HL-60 (cell line): ENCODE measurements at regions not wholly inside any gene's neighbourhood (a gene's known extent, or its start where the extent isn't known, plus 50 kb on each side); places are given as distances from the start of the nearest gene placed in this dataset.

Experiments used
- POLR2AphosphoS5 ChIP-seq: IDR thresholded peaks from 2 replicates; pipeline ENCODE4 v1.6.1; 2012; ENCODE audit warnings: low read depth
- TF ChIP-seq, protein P1 (sequence below): IDR thresholded peaks from one replicate; pipeline ENCODE4 v1.5.1; 2011; ENCODE audit warnings: low read length, control low read depth, inconsistent platforms; ENCODE audit not compliant: insufficient read depth
- TF ChIP-seq, protein P2 (sequence below): IDR thresholded peaks from 2 replicates; pipeline ENCODE4 v1.6.1; 2012; ENCODE audit warnings: low read depth; ENCODE audit not compliant: insufficient replicate concordance

DNA sequence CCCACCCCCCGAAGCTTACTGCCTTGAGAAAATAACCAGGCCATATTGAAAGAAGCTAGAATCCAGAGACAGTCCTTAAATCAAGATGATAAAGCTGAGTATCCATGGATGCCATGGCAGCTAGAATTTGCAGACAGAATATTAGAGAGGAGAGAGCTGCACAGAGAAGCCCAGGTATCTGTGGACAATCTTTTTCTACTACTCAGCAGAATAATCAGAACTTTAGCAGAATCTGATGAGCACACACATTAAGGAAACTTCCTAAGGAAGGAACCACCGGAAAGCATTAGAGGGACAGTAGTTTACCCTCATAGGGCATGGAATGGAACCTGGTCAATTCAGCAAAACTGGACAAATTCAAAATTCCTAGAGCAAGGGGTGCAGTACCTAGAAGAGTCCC is 1001.7 kb downstream of the HACE1 start:
- TF ChIP-seq, protein P1, sequence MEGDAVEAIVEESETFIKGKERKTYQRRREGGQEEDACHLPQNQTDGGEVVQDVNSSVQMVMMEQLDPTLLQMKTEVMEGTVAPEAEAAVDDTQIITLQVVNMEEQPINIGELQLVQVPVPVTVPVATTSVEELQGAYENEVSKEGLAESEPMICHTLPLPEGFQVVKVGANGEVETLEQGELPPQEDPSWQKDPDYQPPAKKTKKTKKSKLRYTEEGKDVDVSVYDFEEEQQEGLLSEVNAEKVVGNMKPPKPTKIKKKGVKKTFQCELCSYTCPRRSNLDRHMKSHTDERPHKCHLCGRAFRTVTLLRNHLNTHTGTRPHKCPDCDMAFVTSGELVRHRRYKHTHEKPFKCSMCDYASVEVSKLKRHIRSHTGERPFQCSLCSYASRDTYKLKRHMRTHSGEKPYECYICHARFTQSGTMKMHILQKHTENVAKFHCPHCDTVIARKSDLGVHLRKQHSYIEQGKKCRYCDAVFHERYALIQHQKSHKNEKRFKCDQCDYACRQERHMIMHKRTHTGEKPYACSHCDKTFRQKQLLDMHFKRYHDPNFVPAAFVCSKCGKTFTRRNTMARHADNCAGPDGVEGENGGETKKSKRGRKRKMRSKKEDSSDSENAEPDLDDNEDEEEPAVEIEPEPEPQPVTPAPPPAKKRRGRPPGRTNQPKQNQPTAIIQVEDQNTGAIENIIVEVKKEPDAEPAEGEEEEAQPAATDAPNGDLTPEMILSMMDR: no peak
- TF ChIP-seq POLR2AphosphoS5: no peak
- TF ChIP-seq, protein P2, sequence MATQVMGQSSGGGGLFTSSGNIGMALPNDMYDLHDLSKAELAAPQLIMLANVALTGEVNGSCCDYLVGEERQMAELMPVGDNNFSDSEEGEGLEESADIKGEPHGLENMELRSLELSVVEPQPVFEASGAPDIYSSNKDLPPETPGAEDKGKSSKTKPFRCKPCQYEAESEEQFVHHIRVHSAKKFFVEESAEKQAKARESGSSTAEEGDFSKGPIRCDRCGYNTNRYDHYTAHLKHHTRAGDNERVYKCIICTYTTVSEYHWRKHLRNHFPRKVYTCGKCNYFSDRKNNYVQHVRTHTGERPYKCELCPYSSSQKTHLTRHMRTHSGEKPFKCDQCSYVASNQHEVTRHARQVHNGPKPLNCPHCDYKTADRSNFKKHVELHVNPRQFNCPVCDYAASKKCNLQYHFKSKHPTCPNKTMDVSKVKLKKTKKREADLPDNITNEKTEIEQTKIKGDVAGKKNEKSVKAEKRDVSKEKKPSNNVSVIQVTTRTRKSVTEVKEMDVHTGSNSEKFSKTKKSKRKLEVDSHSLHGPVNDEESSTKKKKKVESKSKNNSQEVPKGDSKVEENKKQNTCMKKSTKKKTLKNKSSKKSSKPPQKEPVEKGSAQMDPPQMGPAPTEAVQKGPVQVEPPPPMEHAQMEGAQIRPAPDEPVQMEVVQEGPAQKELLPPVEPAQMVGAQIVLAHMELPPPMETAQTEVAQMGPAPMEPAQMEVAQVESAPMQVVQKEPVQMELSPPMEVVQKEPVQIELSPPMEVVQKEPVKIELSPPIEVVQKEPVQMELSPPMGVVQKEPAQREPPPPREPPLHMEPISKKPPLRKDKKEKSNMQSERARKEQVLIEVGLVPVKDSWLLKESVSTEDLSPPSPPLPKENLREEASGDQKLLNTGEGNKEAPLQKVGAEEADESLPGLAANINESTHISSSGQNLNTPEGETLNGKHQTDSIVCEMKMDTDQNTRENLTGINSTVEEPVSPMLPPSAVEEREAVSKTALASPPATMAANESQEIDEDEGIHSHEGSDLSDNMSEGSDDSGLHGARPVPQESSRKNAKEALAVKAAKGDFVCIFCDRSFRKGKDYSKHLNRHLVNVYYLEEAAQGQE: no peak
